Left ventricle myocardium inferior (tissue), 1 donor: ENCODE measurements at regions not wholly inside any gene's neighbourhood (a gene's known extent, or its start where the extent isn't known, plus 50 kb on each side); places are given as distances from the start of the nearest gene placed in this dataset. TPM values are rescaled to one million over a fixed set of nuclear protein-coding genes. Genes with fewer than 3 reads are reported as not detected.

Source experiments
- DNase-seq: peaks from one replicate; pipeline ENCODE4 v3.0.0-alpha.2; 2020
- H3K27ac ChIP-seq: fragments of 200-600 bp; replicated peaks from 2 replicates; pipeline ENCODE4 v1.8.0; 2021
- H3K27me3 ChIP-seq: fragments of 200-600 bp; 2 replicates; pipeline ENCODE4 v1.8.0; 2021; ENCODE audit warnings: low read depth
- H3K36me3 ChIP-seq: fragments of 200-600 bp; 2 replicates; pipeline ENCODE4 v1.8.0; 2021
- H3K4me1 ChIP-seq: fragments of 200-600 bp; 2 replicates; pipeline ENCODE4 v1.8.0; 2021
- H3K4me3 ChIP-seq: fragments of 200-600 bp; 2 replicates; pipeline ENCODE4 v1.8.0; 2021; ENCODE audit warnings: mild to moderate bottlenecking, moderate library complexity
- H3K9me3 ChIP-seq: fragments of 200-600 bp; replicated peaks from 2 replicates; pipeline ENCODE4 v1.8.0; 2021
- intact Hi-C: fragments of 100-400 bp; cut with micrococcal nuclease; formaldehyde crosslinking; loops from one replicate; pipeline ENCODE4 v1.11.0; 2022
- microRNA-seq: library from miRNA; unstranded; fragments of <30 nt; microRNA quantifications from one replicate; pipeline ENCODE4 v1.2.0, GENCODE V29; 2020
- TF ChIP-seq, protein P1 (sequence below): fragments of 200-600 bp; IDR thresholded peaks from 2 replicates; pipeline ENCODE4 v1.8.0; 2021; ENCODE audit warnings: antibody characterized with exemption, mild to moderate bottlenecking, borderline replicate concordance
- donor health status: DM: no; HTN: yes; CAD: no; lungs with severe emphysema.

- Histone ChIP-seq H3K4me3 (no peak overlapping the region), H3K27ac (no peak overlapping the region), H3K27me3 (peaks cover 9% of the 10 kb centered on the region), H3K9me3 (peaks cover 11% of the 10 kb centered on the region), H3K4me1 (no peaks in the 10 kb centered on the region), H3K36me3 (no peaks in the 10 kb centered on the region)
- TF ChIP-seq, protein P1, sequence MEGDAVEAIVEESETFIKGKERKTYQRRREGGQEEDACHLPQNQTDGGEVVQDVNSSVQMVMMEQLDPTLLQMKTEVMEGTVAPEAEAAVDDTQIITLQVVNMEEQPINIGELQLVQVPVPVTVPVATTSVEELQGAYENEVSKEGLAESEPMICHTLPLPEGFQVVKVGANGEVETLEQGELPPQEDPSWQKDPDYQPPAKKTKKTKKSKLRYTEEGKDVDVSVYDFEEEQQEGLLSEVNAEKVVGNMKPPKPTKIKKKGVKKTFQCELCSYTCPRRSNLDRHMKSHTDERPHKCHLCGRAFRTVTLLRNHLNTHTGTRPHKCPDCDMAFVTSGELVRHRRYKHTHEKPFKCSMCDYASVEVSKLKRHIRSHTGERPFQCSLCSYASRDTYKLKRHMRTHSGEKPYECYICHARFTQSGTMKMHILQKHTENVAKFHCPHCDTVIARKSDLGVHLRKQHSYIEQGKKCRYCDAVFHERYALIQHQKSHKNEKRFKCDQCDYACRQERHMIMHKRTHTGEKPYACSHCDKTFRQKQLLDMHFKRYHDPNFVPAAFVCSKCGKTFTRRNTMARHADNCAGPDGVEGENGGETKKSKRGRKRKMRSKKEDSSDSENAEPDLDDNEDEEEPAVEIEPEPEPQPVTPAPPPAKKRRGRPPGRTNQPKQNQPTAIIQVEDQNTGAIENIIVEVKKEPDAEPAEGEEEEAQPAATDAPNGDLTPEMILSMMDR, result no peak
- DNase-seq, result no peak
- intact Hi-C loops, result no loop called here
These were observed 52.0 kb upstream of the CELF4 start for GRCh38 chr18:37617623-37618022.

Small RNA genes lying in the stretch of these regions (microRNA-seq; reads per million reads assigned to microRNA genes)
- not detected for gene MIR4318
- gene MIR5583-1, result not detected
- gene MIR5583-2, result not detected
- gene MIR924, result not detected
